Epithelial cell of esophagus (primary cell): ENCODE measurements at regions not wholly inside any gene's neighbourhood (a gene's known extent, or its start where the extent isn't known, plus 50 kb on each side); places are given as distances from the start of the nearest gene placed in this dataset.

ENCODE experiments used
- DNase-seq: peaks from one replicate; pipeline ENCODE4 v3.0.0; 2010; ENCODE audit warnings: low read depth
- H3K4me3 ChIP-seq: 2 replicates; pipeline ENCODE4 v1.5.1; 2011; ENCODE audit warnings: mild to moderate bottlenecking, low read length, control low read depth
- TF ChIP-seq, protein P1 (sequence below): IDR thresholded peaks from 2 replicates; pipeline ENCODE4 v1.5.1; 2011; ENCODE audit warnings: low read depth, mild to moderate bottlenecking, low read length, control low read depth, inconsistent platforms; ENCODE audit not compliant: insufficient read depth; ENCODE audit errors: missing control alignments

DNA sequence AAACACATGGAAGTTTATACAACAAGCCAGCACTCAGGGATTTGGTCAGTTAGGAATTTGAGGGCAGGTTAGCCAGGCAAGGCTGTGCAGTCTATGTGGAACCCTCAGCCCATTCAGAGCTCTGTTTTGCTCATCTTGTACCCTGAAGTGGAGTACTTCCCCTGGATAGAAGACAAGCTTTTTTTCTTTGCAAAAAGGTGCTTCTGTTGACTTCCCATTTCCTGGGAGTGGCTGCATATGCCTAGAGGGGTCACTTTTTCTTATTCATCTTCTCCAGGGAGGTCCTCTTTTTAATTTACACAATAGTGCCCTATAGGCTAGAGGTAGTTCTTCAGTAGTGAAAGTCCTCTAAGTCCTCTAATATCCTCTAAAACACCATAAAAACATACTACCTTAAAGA is 225.0 kb upstream of the P2RY1 start:
- TF ChIP-seq, protein P1, sequence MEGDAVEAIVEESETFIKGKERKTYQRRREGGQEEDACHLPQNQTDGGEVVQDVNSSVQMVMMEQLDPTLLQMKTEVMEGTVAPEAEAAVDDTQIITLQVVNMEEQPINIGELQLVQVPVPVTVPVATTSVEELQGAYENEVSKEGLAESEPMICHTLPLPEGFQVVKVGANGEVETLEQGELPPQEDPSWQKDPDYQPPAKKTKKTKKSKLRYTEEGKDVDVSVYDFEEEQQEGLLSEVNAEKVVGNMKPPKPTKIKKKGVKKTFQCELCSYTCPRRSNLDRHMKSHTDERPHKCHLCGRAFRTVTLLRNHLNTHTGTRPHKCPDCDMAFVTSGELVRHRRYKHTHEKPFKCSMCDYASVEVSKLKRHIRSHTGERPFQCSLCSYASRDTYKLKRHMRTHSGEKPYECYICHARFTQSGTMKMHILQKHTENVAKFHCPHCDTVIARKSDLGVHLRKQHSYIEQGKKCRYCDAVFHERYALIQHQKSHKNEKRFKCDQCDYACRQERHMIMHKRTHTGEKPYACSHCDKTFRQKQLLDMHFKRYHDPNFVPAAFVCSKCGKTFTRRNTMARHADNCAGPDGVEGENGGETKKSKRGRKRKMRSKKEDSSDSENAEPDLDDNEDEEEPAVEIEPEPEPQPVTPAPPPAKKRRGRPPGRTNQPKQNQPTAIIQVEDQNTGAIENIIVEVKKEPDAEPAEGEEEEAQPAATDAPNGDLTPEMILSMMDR: no peak
- DNase-seq: no peak
- H3K4me3 ChIP-seq: no peak overlapping the region

DNA sequence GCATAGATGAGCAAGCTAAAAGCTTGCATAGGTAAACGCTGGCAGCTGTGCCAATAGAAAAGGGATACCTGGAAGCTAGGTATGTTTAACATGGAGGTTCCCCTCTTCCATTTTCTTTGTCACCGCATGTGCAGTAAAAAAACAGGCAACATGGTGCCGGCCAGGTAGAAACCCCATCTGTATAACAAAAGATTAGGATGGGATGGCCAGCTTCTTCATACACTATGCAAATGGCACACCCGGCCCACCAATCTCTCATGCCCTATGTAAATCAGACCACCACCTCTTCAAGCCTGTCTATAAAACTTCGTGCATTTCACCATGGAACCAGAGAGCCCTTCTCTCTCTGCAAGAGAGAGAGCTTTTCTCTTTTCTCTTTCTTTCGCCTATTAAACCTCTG is 224.3 kb upstream of the P2RY1 start:
- TF ChIP-seq, protein P1: no peak
- no peak for DNase-seq
- no peak overlapping the region for H3K4me3 ChIP-seq

DNA sequence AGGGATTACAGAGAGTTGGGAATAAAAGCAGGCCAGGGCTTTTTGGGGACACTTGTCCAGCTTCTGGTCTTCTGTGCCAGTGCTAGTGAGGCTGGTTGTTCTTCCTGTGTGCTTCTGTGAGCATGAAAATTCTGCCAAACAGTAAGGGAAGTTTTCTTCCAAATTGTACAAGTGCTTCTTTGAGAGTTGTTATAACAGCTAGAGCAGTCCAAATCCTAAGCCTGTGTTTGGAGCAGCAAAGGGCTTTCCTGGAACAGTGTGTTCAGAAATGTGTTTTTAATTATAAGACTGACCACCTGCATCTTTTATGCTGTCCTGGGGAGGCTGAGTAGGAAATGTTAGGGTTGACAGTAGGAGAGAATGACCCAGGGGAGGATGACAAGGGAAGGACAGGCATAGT is 223.0 kb upstream of the P2RY1 start:
- H3K4me3 ChIP-seq: no peak overlapping the region
- no peak for DNase-seq
- TF ChIP-seq, protein P1: no peak

DNA sequence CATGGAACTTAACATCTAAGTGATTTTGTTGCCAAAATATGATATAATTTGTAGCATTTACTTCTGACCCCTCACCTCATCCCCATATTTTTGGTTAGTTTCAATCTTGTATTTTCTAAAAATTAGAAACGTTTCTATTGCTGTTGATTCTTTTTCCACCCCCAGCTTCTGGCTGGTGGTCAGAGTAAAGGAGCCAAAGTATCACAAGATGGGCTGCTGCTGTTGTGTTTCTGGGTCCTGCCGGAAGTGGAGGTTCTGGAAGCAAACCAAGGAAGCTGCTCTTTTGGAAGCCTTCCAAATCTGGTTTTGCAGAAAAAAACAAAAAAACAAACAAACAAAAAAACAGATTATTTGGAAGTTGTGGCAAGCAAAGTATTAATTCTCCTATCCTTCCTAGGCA is 221.1 kb upstream of the P2RY1 start:
- H3K4me3 ChIP-seq: no peak overlapping the region
- DNase-seq: no peak
- TF ChIP-seq, protein P1: no peak

DNA sequence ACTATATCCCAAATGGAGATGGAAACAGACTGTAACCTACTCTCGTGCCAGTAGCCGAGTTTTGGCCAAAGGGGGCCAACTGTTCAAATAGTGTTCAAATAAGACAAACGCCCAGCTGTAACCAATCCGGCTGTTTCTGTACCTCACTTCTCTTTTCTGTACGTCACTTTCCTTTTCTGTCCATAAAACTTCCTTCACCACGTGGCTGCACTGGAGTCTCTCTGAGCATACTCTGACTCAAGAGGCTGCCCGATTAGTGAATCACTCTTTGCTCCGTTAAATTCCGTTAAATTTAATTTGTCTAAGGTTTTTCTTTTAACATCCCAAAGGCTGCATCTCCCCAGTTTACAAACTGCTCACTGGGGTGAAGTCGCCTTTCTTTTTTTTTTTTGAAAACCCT is 219.2 kb upstream of the P2RY1 start:
- DNase-seq: peak; percentile 11
- TF ChIP-seq, protein P1: no peak
- no peak overlapping the region for H3K4me3 ChIP-seq

DNA sequence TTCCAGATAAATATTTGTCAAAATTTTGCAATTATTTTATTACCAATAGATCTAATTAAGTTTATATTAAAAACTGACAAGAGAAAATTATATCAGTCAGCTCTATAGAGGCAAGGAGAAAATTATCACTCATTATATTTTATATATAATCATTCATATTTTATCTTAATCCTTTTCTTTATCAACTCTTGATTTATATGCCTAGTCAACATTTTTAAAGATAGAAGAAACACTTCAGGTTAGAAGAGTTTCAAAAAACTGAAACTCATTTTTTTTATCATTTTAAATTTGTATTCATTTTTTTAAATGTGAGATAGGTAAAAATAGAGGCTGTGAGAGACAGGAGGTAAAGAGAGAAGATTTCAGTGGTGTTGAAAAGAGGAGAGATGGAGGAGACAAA is 217.3 kb upstream of the P2RY1 start:
- no peak for DNase-seq
- TF ChIP-seq, protein P1: no peak
- H3K4me3 ChIP-seq: no peak overlapping the region

DNA sequence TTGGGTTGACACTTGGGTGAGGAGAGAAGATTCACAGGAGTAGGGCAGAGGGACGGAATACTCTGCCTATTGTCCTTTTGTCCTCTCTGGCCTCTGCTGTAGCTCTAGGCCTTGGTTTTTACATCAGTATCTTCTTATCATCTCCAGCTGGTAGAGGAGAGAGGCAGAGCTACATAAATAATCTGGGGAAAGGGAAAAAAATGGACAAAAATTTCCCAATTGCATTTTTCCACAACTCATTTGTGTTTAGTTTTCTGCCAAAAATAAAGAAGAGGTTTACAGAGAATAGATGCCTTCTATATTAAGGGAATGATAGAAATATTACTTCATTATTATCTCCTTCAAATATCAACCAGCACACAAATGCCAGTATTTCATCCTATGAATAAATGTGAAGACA is 216.4 kb upstream of the P2RY1 start:
- no peak for DNase-seq
- H3K4me3 ChIP-seq: no peak overlapping the region

More for the DNA sequence above, 216.4 kb upstream of the P2RY1 start:
- TF ChIP-seq, protein P1: no peak
